Breast epithelium (tissue), 4 donors: ENCODE measurements at regions not wholly inside any gene's neighbourhood (a gene's known extent, or its start where the extent isn't known, plus 50 kb on each side); places are given as distances from the start of the nearest gene placed in this dataset.

Experiments
- DNase-seq, 2 donors: peaks; one replicate each; pipeline ENCODE4 v3.0.0-alpha.2; 2019; ENCODE audit warnings: low spot score in 2 of 2
- H3K27ac ChIP-seq, 2 donors: fragments of 200-600 bp; sonication (generic) in 1 of 2; one replicate each; pipeline ENCODE4 v1.5.1; 2016 to 2019; ENCODE audit warnings: mild to moderate bottlenecking in 1 of 2
- H3K27me3 ChIP-seq, 2 donors: fragments of 200-600 bp; sonication (generic) in 1 of 2; one replicate each; pipeline versions ENCODE4 v1.5.1 to v1.6.0; 2017 to 2019; ENCODE audit warnings: control low read depth in 1 of 2, mild to moderate bottlenecking in 1 of 2
- H3K36me3 ChIP-seq: fragments of 200-600 bp; one replicate; pipeline ENCODE4 v1.5.1; 2019
- H3K4me1 ChIP-seq, 2 donors: fragments of 200-600 bp; sonication (generic); one replicate each; pipeline ENCODE4 v1.5.1; 2016 to 2019; ENCODE audit warnings: control low read depth in 1 of 2
- H3K4me3 ChIP-seq, 3 donors: fragments of 200-600 bp; sonication (generic); 1 replicate in 2 of 3; 2 replicates in 1 of 3; pipeline ENCODE4 v1.5.1; 2016 to 2019; ENCODE audit warnings: mild to moderate bottlenecking in 3 of 3, moderate library complexity in 2 of 3
- H3K9me3 ChIP-seq, 2 donors: fragments of 200-600 bp; sonication (generic) in 1 of 2; one replicate each; pipeline ENCODE4 v1.5.1; 2016 to 2019; ENCODE audit warnings: control low read depth in 1 of 2
- CTCF ChIP-seq, 3 donors: fragments of 450-650 bp; IDR thresholded peaks; one replicate each; pipeline ENCODE4 v1.5.1; 2016 to 2017; ENCODE audit warnings: antibody characterized with exemption in 3 of 3, mild to moderate bottlenecking in 3 of 3, moderate library complexity in 3 of 3
- POLR2A ChIP-seq: fragments of 450-650 bp; IDR thresholded peaks from one replicate; pipeline ENCODE4 v1.6.1; 2016; ENCODE audit warnings: antibody characterized with exemption, mild to moderate bottlenecking, moderate library complexity
- POLR2AphosphoS5 ChIP-seq, 3 donors: sonication (generic); formaldehyde crosslinking; IDR thresholded peaks; one replicate each; pipeline ENCODE4 v1.6.1; 2017; ENCODE audit warnings: antibody characterized with exemption in 3 of 3
- intact Hi-C: fragments of 100-400 bp; cut with DNase I; formaldehyde crosslinking; loops from one replicate; pipeline ENCODE4 v1.15.1; 2023; ENCODE audit warnings: low total_unique reads

- no peaks in the 10 kb centered on the region for H3K4me1 ChIP-seq
- no peak for DNase-seq
- TF ChIP-seq CTCF (IDR thresholded peaks at IDR 0.05): no peak
- TF ChIP-seq POLR2A: no peak
- TF ChIP-seq POLR2AphosphoS5 (IDR thresholded peaks at IDR 0.05): no peak
- H3K4me3 ChIP-seq: no peak overlapping the region
- H3K27ac ChIP-seq: no peak overlapping the region
- intact Hi-C loops: no loop called here
- H3K27me3 ChIP-seq: peaks cover 0 to 13% of the 10 kb centered on the region in 2 donors
- no peaks in the 10 kb centered on the region for H3K36me3 ChIP-seq
- peaks cover 0 to 7% of the 10 kb centered on the region in 2 donors for H3K9me3 ChIP-seq
These were observed 233.4 kb upstream of the S100G start for GRCh38 chrX:16416588-16416987.

- peaks cover 0 to 14% of the 10 kb centered on the region in 2 donors for H3K27me3 ChIP-seq
- H3K4me3 ChIP-seq: no peak overlapping the region
- no peak for DNase-seq
- H3K4me1 ChIP-seq: no peaks in the 10 kb centered on the region
- no peak for TF ChIP-seq CTCF (IDR thresholded peaks at IDR 0.05)
- no peak for TF ChIP-seq POLR2AphosphoS5 (IDR thresholded peaks at IDR 0.05)
- TF ChIP-seq POLR2A: no peak
- H3K36me3 ChIP-seq: no peaks in the 10 kb centered on the region
- H3K9me3 ChIP-seq: peaks cover 0 to 7% of the 10 kb centered on the region in 2 donors
- no peak overlapping the region for H3K27ac ChIP-seq
- intact Hi-C loops: no loop called here
These were observed 231.3 kb upstream of the S100G start for GRCh38 chrX:16418650-16419049.

- Histone ChIP-seq H3K27me3 (peaks cover 0 to 40% of the 10 kb centered on the region in 2 donors), H3K27ac (no peak overlapping the region), H3K36me3 (no peaks in the 10 kb centered on the region), H3K9me3 (no peaks in the 10 kb centered on the region), H3K4me3 (no peak overlapping the region), H3K4me1 (no peaks in the 10 kb centered on the region)
- intact Hi-C loops: no loop called here
- DNase-seq: no peak
- no peak for TF ChIP-seq POLR2AphosphoS5 (IDR thresholded peaks at IDR 0.05)
- TF ChIP-seq POLR2A: no peak
- TF ChIP-seq CTCF (IDR thresholded peaks at IDR 0.05): no peak
These were observed 222.3 kb upstream of the S100G start for GRCh38 chrX:16427668-16428067.

- TF ChIP-seq CTCF (IDR thresholded peaks at IDR 0.05) (no peak), POLR2A (no peak), POLR2AphosphoS5 (IDR thresholded peaks at IDR 0.05) (no peak)
- Histone ChIP-seq H3K27ac (no peak overlapping the region), H3K27me3 (peaks cover 0 to 50% of the 10 kb centered on the region in 2 donors), H3K36me3 (no peaks in the 10 kb centered on the region), H3K9me3 (no peaks in the 10 kb centered on the region), H3K4me1 (no peaks in the 10 kb centered on the region), H3K4me3 (no peak overlapping the region)
- no peak for DNase-seq
- intact Hi-C loops: no loop called here
These were observed 220.6 kb upstream of the S100G start for GRCh38 chrX:16429406-16429805.

- TF ChIP-seq POLR2A (no peak), CTCF (IDR thresholded peaks at IDR 0.05) (no peak), POLR2AphosphoS5 (IDR thresholded peaks at IDR 0.05) (no peak)
- DNase-seq: no peak
- Histone ChIP-seq H3K36me3 (no peaks in the 10 kb centered on the region), H3K4me3 (no peak overlapping the region), H3K4me1 (no peaks in the 10 kb centered on the region), H3K9me3 (no peaks in the 10 kb centered on the region), H3K27me3 (peaks cover 0 to 61% of the 10 kb centered on the region in 2 donors), H3K27ac (no peak overlapping the region)
- intact Hi-C loops: no loop called here
These were observed 218.7 kb upstream of the S100G start for GRCh38 chrX:16431266-16431665.
